ENCODE measurements at regions not wholly inside any gene's neighbourhood (a gene's known extent, or its start where the extent isn't known, plus 50 kb on each side); places are given as distances from the start of the nearest gene placed in this dataset.
"Not testable (repeated sequence)": the region's sequence is repeated elsewhere in the genome, so short reads cannot be mapped to it uniquely, and the experiment has no call there.

DNA sequence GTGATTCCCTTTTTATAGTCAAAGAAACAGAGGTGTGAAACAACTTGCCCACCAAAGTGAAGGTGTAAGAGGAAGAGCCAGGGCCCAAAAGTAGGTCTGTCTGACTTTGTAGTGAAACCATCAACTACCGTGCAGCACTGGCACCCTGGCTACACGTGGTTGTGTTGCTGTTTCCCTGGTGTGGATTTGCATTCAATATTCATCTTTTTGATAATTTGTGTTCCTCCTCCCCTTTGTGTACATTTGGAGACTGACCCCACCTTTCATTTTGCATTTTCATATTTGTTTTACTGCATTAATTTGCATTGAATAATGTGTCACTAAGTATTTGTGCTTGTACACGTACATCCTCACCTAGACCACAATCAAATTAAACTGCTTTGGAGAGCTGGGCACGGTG is 873.8 kb upstream of the WWC1 start:
- Histone ChIP-seq H3K4me2 (ENCODE audit: insufficient read depth, low read length) (no peak overlapping the region), H3K9me3 (ENCODE audit: low read depth, low read length) (no peaks in the 10 kb centered on the region), H3K36me3 (ENCODE audit: insufficient read depth, low read length) (no peaks in the 10 kb centered on the region), H2AFZ (ENCODE audit: low read length) (no peak overlapping the region), H3K27ac (ENCODE audit: low read depth, low read length) (no peak overlapping the region), H4K20me1 (ENCODE audit: insufficient read depth, low read length) (no peaks in the 10 kb centered on the region), H3K4me1 (ENCODE audit: insufficient read depth, low read length) (no peaks in the 10 kb centered on the region), H3K4me3 (ENCODE audit: insufficient read depth, low read length) (no peak overlapping the region), H3K27me3 (ENCODE audit: insufficient read depth, low read length) (no peaks in the 10 kb centered on the region), H3K79me2 (ENCODE audit: insufficient read depth, low read length) (no peaks in the 10 kb centered on the region)
- DNase-seq (ENCODE audit: insufficient read length, low spot score, missing footprints), result no peak
- TF ChIP-seq, protein P1, sequence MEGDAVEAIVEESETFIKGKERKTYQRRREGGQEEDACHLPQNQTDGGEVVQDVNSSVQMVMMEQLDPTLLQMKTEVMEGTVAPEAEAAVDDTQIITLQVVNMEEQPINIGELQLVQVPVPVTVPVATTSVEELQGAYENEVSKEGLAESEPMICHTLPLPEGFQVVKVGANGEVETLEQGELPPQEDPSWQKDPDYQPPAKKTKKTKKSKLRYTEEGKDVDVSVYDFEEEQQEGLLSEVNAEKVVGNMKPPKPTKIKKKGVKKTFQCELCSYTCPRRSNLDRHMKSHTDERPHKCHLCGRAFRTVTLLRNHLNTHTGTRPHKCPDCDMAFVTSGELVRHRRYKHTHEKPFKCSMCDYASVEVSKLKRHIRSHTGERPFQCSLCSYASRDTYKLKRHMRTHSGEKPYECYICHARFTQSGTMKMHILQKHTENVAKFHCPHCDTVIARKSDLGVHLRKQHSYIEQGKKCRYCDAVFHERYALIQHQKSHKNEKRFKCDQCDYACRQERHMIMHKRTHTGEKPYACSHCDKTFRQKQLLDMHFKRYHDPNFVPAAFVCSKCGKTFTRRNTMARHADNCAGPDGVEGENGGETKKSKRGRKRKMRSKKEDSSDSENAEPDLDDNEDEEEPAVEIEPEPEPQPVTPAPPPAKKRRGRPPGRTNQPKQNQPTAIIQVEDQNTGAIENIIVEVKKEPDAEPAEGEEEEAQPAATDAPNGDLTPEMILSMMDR (IDR thresholded peaks at IDR 0.05; ENCODE audit: extremely low read depth, low read depth, low read length), result no peak

DNA sequence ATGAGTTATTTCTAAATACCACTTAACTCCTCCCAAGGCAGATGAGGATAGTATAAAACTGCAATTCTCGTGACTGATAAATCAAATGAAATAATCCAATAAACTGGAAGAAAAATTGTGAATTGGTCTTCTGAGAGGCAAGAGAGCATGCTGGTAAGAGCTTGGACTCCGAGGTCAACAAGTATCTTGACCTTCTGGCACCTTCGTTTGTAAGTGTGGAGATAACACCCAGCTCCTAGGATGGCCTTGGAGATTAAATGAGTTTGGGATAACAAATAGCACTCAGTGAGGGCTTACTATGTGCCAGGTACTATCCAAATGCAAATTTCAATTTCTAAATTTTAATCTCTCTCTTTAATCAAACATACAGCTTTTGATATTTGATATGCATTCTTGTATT is 866.3 kb upstream of the WWC1 start:
- no peaks in the 10 kb centered on the region for H3K79me2 ChIP-seq (ENCODE audit: insufficient read depth, low read length)
- no peak overlapping the region for H2AFZ ChIP-seq (ENCODE audit: low read length)
- no peaks in the 10 kb centered on the region for H3K9me3 ChIP-seq (ENCODE audit: low read depth, low read length)
- no peak overlapping the region for H3K4me2 ChIP-seq (ENCODE audit: insufficient read depth, low read length)
- no peak overlapping the region for H3K27ac ChIP-seq (ENCODE audit: low read depth, low read length)
- TF ChIP-seq, protein P1 (IDR thresholded peaks at IDR 0.05; ENCODE audit: extremely low read depth, low read depth, low read length), result no peak
- DNase-seq (ENCODE audit: insufficient read length, low spot score, missing footprints), result no peak
- H4K20me1 ChIP-seq (ENCODE audit: insufficient read depth, low read length), result no peaks in the 10 kb centered on the region
- no peaks in the 10 kb centered on the region for H3K27me3 ChIP-seq (ENCODE audit: insufficient read depth, low read length)
- H3K4me3 ChIP-seq (ENCODE audit: insufficient read depth, low read length), result no peak overlapping the region
- no peaks in the 10 kb centered on the region for H3K4me1 ChIP-seq (ENCODE audit: insufficient read depth, low read length)
- H3K36me3 ChIP-seq (ENCODE audit: insufficient read depth, low read length), result no peaks in the 10 kb centered on the region

DNA sequence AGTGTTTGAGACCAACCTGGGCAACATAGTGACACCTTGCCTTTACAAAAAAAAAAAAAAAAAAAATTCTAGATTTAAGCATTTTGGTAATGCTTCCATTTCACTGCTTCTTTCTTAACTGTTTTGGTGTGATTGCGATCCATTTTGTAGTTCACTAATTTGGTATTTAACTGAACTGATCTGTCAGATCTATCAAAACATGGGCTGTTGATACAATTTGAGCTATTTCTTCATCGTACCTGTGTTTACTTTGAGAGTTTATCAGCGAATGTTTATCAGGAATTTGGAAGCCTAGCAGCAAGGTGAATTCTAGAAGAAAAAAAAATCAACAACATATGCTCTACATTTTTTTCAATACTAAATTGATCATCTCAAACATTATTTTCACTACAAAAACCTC is 864.9 kb upstream of the WWC1 start:
- no peaks in the 10 kb centered on the region for H3K27me3 ChIP-seq (ENCODE audit: insufficient read depth, low read length)
- no peak overlapping the region for H3K4me2 ChIP-seq (ENCODE audit: insufficient read depth, low read length)
- H3K79me2 ChIP-seq (ENCODE audit: insufficient read depth, low read length), result no peaks in the 10 kb centered on the region
- no peaks in the 10 kb centered on the region for H3K4me1 ChIP-seq (ENCODE audit: insufficient read depth, low read length)
- H3K9me3 ChIP-seq (ENCODE audit: low read depth, low read length), result no peaks in the 10 kb centered on the region
- TF ChIP-seq, protein P1 (IDR thresholded peaks at IDR 0.05; ENCODE audit: extremely low read depth, low read depth, low read length), result no peak
- no peak overlapping the region for H3K4me3 ChIP-seq (ENCODE audit: insufficient read depth, low read length)
- no peak overlapping the region for H2AFZ ChIP-seq (ENCODE audit: low read length)
- H3K36me3 ChIP-seq (ENCODE audit: insufficient read depth, low read length), result no peaks in the 10 kb centered on the region
- no peaks in the 10 kb centered on the region for H4K20me1 ChIP-seq (ENCODE audit: insufficient read depth, low read length)
- H3K27ac ChIP-seq (ENCODE audit: low read depth, low read length), result no peak overlapping the region
- no peak for DNase-seq (ENCODE audit: insufficient read length, low spot score, missing footprints)

DNA sequence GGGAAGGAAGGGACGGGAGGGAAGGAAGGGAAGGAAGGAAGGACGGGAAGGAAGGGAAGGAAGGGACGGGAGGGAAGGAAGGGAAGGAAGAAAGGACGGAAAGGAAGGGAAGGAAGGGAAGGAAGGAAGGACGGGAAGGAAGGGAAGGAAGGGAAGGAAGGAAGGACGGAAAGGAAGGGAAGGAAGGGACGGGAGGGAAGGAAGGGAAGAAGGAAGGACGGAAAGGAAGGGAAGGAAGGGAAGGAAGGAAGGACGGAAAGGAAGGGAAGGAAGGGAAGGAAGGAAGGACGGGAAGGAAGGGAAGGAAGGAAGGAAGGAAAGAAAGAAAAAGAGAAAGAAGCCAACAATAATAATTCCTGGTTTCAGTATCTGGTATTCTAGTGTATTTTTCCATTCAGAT is 863.8 kb upstream of the WWC1 start:
- not testable (repeated sequence) for H3K4me2 ChIP-seq (ENCODE audit: insufficient read depth, low read length); H4K20me1 ChIP-seq (ENCODE audit: insufficient read depth, low read length); H3K27me3 ChIP-seq (ENCODE audit: insufficient read depth, low read length)

DNA sequence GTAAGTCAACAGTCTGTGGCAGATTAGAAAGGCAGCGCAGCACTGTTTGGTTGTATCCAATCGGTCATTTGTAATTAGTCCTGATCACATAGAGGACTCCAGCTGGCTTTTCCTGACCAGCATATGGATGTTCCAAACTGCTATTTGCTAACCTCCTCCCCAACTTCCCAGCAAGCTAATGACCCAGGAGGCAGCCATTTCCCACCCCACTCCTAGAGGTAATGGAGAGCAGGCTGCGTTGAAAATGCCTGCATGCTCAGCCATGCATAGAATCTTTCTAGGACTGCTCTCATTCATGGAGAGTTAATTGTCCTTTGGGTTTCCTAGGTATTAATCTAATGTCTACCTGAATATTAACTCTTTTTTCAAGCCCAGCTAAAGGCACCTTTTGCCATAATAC is 850.6 kb upstream of the WWC1 start:
- H3K27ac ChIP-seq (ENCODE audit: low read depth, low read length), result no peak overlapping the region
- H3K4me1 ChIP-seq (ENCODE audit: insufficient read depth, low read length), result no peaks in the 10 kb centered on the region
- H3K79me2 ChIP-seq (ENCODE audit: insufficient read depth, low read length), result no peaks in the 10 kb centered on the region
- no peaks in the 10 kb centered on the region for H4K20me1 ChIP-seq (ENCODE audit: insufficient read depth, low read length)
- no peak overlapping the region for H3K4me2 ChIP-seq (ENCODE audit: insufficient read depth, low read length)
- no peak overlapping the region for H3K4me3 ChIP-seq (ENCODE audit: insufficient read depth, low read length)
- TF ChIP-seq, protein P1 (IDR thresholded peaks at IDR 0.05; ENCODE audit: extremely low read depth, low read depth, low read length), result no peak
- no peaks in the 10 kb centered on the region for H3K27me3 ChIP-seq (ENCODE audit: insufficient read depth, low read length)
- DNase-seq (ENCODE audit: insufficient read length, low spot score, missing footprints), result no peak
- no peaks in the 10 kb centered on the region for H3K36me3 ChIP-seq (ENCODE audit: insufficient read depth, low read length)
- H3K9me3 ChIP-seq (ENCODE audit: low read depth, low read length), result no peaks in the 10 kb centered on the region
- H2AFZ ChIP-seq (ENCODE audit: low read length), result no peak overlapping the region

More for the DNA sequence above, 863.8 kb upstream of the WWC1 start:
- H3K4me3 ChIP-seq (ENCODE audit: insufficient read depth, low read length); DNase-seq (ENCODE audit: insufficient read length, low spot score, missing footprints); H2AFZ ChIP-seq (ENCODE audit: low read length); H3K36me3 ChIP-seq (ENCODE audit: insufficient read depth, low read length); H3K79me2 ChIP-seq (ENCODE audit: insufficient read depth, low read length); H3K27ac ChIP-seq (ENCODE audit: low read depth, low read length); H3K9me3 ChIP-seq (ENCODE audit: low read depth, low read length); H3K4me1 ChIP-seq (ENCODE audit: insufficient read depth, low read length): not testable (repeated sequence)
